GM06990 (cell line): ENCODE measurements at regions not wholly inside any gene's neighbourhood (a gene's known extent, or its start where the extent isn't known, plus 50 kb on each side); places are given as distances from the start of the nearest gene placed in this dataset.
"Not testable (repeated sequence)": the region's sequence is repeated elsewhere in the genome, so short reads cannot be mapped to it uniquely, and the experiment has no call there.

ENCODE experiments used
- DNase-seq: peaks from one replicate; pipeline ENCODE4 v3.0.0-alpha.2; 2011; ENCODE audit not compliant: insufficient read length; ENCODE audit errors: extremely low read depth
- H3K27me3 ChIP-seq: replicated peaks from 2 replicates; pipeline ENCODE4 v1.6.0; 2011; ENCODE audit warnings: low read length; ENCODE audit not compliant: control insufficient read depth, insufficient read depth
- H3K36me3 ChIP-seq: 2 replicates; pipeline ENCODE4 v1.5.1; 2011; ENCODE audit warnings: low read length; ENCODE audit not compliant: control insufficient read depth, insufficient read depth
- H3K4me3 ChIP-seq: replicated peaks from 2 replicates; pipeline ENCODE4 v1.5.1; 2011; ENCODE audit warnings: low read depth, mild to moderate bottlenecking, control low read depth, low read length
- TF ChIP-seq, protein P1 (sequence below): IDR thresholded peaks from 2 replicates; pipeline ENCODE4 v1.5.1; 2011; ENCODE audit warnings: low read length, control low read depth, mild to moderate bottlenecking, inconsistent platforms; ENCODE audit not compliant: insufficient read depth, poor library complexity, severe bottlenecking

DNA sequence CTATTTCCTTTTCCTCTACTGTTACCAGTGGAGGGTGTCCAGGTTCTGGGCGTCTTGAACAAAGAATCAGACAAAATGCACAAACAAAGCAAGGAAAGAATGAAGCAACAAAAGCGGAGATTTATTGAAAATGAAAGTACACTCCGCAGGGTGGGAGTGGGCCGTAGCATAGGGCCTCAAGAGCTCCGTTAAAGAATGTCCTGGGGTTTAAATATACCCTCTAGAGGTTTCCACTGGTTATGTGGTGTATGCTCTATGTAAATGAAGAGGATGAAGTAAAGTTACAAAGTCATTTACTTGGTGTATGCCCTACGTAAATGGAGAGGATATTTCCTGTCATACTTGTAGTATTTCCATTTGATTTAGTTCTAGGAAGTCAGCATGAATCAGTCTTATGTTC lies 113.5 kb upstream of the MRPS30 start:
- TF ChIP-seq, protein P1, sequence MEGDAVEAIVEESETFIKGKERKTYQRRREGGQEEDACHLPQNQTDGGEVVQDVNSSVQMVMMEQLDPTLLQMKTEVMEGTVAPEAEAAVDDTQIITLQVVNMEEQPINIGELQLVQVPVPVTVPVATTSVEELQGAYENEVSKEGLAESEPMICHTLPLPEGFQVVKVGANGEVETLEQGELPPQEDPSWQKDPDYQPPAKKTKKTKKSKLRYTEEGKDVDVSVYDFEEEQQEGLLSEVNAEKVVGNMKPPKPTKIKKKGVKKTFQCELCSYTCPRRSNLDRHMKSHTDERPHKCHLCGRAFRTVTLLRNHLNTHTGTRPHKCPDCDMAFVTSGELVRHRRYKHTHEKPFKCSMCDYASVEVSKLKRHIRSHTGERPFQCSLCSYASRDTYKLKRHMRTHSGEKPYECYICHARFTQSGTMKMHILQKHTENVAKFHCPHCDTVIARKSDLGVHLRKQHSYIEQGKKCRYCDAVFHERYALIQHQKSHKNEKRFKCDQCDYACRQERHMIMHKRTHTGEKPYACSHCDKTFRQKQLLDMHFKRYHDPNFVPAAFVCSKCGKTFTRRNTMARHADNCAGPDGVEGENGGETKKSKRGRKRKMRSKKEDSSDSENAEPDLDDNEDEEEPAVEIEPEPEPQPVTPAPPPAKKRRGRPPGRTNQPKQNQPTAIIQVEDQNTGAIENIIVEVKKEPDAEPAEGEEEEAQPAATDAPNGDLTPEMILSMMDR, result no peak
- no peaks in the 10 kb centered on the region for H3K36me3 ChIP-seq
- no peak for DNase-seq
- H3K27me3 ChIP-seq, result no peaks in the 10 kb centered on the region
- H3K4me3 ChIP-seq, result no peak overlapping the region

DNA sequence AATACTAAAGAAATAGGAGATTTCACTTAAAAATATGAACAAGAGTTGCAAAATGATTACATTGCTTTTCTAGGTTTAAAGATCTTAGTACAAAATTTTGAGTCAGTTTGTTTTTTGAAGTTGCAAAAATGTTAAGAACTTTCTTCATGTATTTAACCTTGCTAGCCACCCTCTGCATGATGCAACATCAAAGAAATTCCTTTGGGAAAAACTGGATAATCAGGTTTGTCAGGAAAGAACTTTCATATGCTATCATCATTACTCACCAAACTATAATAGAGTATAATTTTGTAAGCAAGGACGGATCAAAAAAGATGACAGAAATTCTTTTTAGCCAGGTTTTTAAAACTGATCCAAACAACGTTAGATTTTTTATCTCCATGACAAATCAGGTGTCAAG lies 116.9 kb upstream of the MRPS30 start:
- H3K36me3 ChIP-seq, result no peaks in the 10 kb centered on the region
- no peaks in the 10 kb centered on the region for H3K27me3 ChIP-seq
- DNase-seq, result no peak
- no peak overlapping the region for H3K4me3 ChIP-seq
- TF ChIP-seq, protein P1, result no peak

DNA sequence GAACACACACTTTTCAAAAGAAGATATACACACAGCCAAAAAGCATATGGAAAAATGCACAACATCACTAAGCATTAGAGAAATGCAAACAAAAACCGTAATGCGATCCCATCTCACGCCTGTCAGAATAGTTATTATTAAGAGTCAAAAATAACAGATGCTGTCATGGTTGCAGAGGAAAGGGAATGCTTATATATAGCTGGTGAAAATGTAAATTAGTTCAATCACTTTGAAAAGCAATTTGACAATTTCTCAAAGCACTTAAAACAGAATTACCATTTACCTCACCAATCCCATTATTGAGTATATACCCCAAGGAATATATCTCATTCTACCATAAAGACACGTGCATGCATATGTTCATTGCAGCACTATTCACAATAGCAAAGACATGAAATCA lies 126.8 kb upstream of the MRPS30 start:
- DNase-seq, result no peak
- no peaks in the 10 kb centered on the region for H3K36me3 ChIP-seq
- no peak overlapping the region for H3K4me3 ChIP-seq
- TF ChIP-seq, protein P1, result no peak
- H3K27me3 ChIP-seq, result no peaks in the 10 kb centered on the region

DNA sequence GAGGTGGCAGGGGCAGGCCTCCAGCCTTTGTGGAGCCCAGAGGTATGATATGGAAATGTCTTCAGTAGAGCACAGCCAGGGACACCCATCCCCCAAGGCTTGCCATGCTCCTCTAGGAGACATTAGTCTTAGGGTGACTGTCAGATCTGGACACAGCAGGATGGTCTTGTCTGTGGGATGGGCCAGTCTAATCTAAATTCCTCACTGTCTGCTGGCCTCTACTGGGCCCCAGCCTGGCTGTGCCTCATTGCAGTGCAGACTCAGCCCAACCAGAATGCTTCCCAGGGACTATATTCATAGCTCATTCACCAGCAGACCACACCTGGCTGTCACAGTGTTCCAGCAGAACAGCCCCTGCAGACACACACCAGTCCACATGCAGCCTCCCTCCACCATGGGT lies 129.5 kb upstream of the MRPS30 start:
- Histone ChIP-seq H3K27me3 (no peaks in the 10 kb centered on the region), H3K36me3 (no peaks in the 10 kb centered on the region), H3K4me3 (no peak overlapping the region)
- no peak for DNase-seq
- TF ChIP-seq, protein P1, result no peak

DNA sequence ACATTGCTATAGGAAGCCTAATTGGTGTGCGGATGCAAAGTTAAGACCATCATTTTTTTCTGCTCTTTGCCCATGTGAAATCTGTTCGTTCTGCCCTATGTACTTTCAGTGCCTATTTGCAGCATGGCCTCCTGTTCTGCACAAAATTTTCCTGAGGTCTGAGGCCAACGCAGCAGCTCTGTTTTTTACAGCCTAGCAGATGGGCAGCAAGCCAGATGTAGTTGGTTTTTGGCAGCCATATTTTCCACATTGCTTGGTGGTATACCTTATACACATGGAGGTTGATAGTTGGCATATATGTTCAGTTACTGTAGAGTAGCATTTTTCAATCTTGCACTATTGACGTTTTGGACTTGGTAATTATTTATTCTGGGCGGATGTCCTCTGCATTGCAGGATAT lies 133.5 kb upstream of the MRPS30 start:
- no peaks in the 10 kb centered on the region for H3K27me3 ChIP-seq
- no peak overlapping the region for H3K4me3 ChIP-seq
- no peak for DNase-seq
- TF ChIP-seq, protein P1, result no peak
- no peaks in the 10 kb centered on the region for H3K36me3 ChIP-seq

DNA sequence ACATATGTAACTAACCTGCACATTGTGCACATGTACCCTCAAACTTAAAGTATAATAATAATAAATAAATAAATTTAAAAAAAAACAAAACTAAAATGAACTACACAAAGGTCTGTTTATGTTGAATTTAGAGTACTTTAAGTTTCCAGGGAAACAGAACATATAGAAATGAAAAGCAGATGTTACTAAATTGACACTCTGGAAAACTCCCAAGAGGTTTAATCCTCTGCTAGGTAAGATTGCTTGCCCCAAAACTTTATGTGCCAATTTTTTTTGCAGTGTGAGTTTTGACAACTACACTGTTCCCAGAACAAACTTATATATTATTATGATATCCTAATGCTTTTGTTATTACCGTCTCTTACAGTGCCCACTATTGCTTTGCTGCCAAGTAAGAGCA lies 134.3 kb upstream of the MRPS30 start:
- H3K36me3 ChIP-seq, result no peaks in the 10 kb centered on the region
- no peaks in the 10 kb centered on the region for H3K27me3 ChIP-seq
- DNase-seq, result no peak
- H3K4me3 ChIP-seq, result no peak overlapping the region
- TF ChIP-seq, protein P1, result no peak

DNA sequence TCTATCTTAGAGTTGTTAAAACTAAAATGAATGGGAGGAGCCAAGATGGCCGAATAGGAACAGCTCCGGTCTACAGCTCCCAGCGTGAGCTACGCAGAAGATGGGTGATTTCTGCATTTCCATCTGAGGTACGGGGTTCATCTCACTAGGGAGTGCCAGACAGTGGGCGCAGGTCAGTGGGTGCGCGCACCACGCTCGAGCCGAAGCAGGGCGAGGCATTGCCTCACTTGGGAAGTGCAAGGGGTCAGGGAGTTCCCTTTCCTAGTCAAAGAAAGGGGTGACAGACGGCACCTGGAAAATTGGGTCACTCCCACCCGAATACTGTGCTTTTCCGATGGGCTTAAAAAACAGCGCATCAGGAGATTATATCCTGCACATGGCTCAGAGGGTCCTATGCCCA lies 140.3 kb upstream of the MRPS30 start:
- not testable (repeated sequence) for H3K36me3 ChIP-seq, DNase-seq, H3K4me3 ChIP-seq, H3K27me3 ChIP-seq
